GM23338 (cell line): ENCODE measurements at regions not wholly inside any gene's neighbourhood (a gene's known extent, or its start where the extent isn't known, plus 50 kb on each side); places are given as distances from the start of the nearest gene placed in this dataset.

Experiments
- CREB1 ChIP-seq: fragments of 250-450 bp; sonication (Bioruptor Pico); IDR thresholded peaks from 2 replicates; pipeline ENCODE4 v1.5.0; 2020; ENCODE audit warnings: low read depth, mild to moderate bottlenecking, moderate library complexity
- EZH2 ChIP-seq: fragments of 200-600 bp; sonication (generic); IDR thresholded peaks from one replicate; pipeline ENCODE4 v1.8.0; 2017; ENCODE audit warnings: antibody characterized with exemption, mild to moderate bottlenecking, low read depth; ENCODE audit not compliant: unreplicated experiment
- EZH2phosphoT487 ChIP-seq: fragments of 200-600 bp; sonication (generic); IDR thresholded peaks from one replicate; pipeline ENCODE4 v1.8.1; 2018; ENCODE audit warnings: antibody characterized with exemption; ENCODE audit not compliant: unreplicated experiment
- JUNB ChIP-seq: IDR thresholded peaks from one replicate; pipeline ENCODE4 v1.6.1; 2016; ENCODE audit warnings: antibody characterized with exemption; ENCODE audit not compliant: unreplicated experiment
- NANOG ChIP-seq: IDR thresholded peaks from 2 replicates; pipeline ENCODE4 v1.6.1; 2016; ENCODE audit warnings: antibody characterized with exemption, borderline replicate concordance
- POLR2AphosphoS5 ChIP-seq: IDR thresholded peaks from 2 replicates; pipeline ENCODE4 v1.6.1; 2016; ENCODE audit warnings: antibody characterized with exemption, low read depth
- TF ChIP-seq, protein P1 (sequence below), 2 experiments: fragments of 200-600 bp in 1 of 2; sonication (generic) in 1 of 2; conservative IDR thresholded peaks; 2 replicates each; pipeline versions ENCODE4 v1.5.1 to v1.6.1; 2016 to 2017; ENCODE audit warnings: antibody characterized with exemption in 2 of 2, low read depth in 2 of 2, mild to moderate bottlenecking in 2 of 2, moderate library complexity in 1 of 2
- TF ChIP-seq, protein P2 (sequence below): IDR thresholded peaks from one replicate; pipeline ENCODE4 v1.6.1; 2018; ENCODE audit warnings: antibody characterized with exemption; ENCODE audit not compliant: unreplicated experiment

DNA sequence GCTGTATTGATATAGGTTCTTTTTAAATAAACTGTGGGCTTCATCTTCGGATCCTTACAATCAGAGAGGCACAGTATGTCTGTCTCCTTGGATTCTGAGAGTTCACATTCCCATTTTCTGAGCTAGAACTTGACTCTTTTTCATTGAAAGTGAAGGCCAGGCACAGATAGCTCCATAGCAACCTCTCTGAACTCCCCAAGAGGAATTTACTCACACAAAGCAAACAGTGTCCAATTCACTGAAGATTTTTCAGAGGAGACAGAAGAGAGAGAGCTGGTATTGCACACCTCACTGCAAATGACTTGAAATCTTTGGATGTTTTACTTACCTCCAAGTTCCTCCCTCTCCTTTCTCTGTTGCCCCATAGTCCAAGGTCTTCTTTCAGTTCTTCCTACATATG is 130.9 kb upstream of the CASK start:
- no peak for TF ChIP-seq CREB1
- no peak for TF ChIP-seq EZH2phosphoT487
- no peak for TF ChIP-seq POLR2AphosphoS5
- TF ChIP-seq, protein P1, sequence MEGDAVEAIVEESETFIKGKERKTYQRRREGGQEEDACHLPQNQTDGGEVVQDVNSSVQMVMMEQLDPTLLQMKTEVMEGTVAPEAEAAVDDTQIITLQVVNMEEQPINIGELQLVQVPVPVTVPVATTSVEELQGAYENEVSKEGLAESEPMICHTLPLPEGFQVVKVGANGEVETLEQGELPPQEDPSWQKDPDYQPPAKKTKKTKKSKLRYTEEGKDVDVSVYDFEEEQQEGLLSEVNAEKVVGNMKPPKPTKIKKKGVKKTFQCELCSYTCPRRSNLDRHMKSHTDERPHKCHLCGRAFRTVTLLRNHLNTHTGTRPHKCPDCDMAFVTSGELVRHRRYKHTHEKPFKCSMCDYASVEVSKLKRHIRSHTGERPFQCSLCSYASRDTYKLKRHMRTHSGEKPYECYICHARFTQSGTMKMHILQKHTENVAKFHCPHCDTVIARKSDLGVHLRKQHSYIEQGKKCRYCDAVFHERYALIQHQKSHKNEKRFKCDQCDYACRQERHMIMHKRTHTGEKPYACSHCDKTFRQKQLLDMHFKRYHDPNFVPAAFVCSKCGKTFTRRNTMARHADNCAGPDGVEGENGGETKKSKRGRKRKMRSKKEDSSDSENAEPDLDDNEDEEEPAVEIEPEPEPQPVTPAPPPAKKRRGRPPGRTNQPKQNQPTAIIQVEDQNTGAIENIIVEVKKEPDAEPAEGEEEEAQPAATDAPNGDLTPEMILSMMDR (conservative IDR thresholded peaks at IDR 0.05; ENCODE audit: low read depth in 2 of 2) = no peak
- no peak for TF ChIP-seq EZH2
- TF ChIP-seq JUNB = no peak
- no peak for TF ChIP-seq NANOG
- TF ChIP-seq, protein P2, sequence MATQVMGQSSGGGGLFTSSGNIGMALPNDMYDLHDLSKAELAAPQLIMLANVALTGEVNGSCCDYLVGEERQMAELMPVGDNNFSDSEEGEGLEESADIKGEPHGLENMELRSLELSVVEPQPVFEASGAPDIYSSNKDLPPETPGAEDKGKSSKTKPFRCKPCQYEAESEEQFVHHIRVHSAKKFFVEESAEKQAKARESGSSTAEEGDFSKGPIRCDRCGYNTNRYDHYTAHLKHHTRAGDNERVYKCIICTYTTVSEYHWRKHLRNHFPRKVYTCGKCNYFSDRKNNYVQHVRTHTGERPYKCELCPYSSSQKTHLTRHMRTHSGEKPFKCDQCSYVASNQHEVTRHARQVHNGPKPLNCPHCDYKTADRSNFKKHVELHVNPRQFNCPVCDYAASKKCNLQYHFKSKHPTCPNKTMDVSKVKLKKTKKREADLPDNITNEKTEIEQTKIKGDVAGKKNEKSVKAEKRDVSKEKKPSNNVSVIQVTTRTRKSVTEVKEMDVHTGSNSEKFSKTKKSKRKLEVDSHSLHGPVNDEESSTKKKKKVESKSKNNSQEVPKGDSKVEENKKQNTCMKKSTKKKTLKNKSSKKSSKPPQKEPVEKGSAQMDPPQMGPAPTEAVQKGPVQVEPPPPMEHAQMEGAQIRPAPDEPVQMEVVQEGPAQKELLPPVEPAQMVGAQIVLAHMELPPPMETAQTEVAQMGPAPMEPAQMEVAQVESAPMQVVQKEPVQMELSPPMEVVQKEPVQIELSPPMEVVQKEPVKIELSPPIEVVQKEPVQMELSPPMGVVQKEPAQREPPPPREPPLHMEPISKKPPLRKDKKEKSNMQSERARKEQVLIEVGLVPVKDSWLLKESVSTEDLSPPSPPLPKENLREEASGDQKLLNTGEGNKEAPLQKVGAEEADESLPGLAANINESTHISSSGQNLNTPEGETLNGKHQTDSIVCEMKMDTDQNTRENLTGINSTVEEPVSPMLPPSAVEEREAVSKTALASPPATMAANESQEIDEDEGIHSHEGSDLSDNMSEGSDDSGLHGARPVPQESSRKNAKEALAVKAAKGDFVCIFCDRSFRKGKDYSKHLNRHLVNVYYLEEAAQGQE = no peak
